ENCODE measurements at regions not wholly inside any gene's neighbourhood (a gene's known extent, or its start where the extent isn't known, plus 50 kb on each side); places are given as distances from the start of the nearest gene placed in this dataset.
A peak's percentile ranks its signal among the peaks of the same experiment; 100 is the strongest.

DNA sequence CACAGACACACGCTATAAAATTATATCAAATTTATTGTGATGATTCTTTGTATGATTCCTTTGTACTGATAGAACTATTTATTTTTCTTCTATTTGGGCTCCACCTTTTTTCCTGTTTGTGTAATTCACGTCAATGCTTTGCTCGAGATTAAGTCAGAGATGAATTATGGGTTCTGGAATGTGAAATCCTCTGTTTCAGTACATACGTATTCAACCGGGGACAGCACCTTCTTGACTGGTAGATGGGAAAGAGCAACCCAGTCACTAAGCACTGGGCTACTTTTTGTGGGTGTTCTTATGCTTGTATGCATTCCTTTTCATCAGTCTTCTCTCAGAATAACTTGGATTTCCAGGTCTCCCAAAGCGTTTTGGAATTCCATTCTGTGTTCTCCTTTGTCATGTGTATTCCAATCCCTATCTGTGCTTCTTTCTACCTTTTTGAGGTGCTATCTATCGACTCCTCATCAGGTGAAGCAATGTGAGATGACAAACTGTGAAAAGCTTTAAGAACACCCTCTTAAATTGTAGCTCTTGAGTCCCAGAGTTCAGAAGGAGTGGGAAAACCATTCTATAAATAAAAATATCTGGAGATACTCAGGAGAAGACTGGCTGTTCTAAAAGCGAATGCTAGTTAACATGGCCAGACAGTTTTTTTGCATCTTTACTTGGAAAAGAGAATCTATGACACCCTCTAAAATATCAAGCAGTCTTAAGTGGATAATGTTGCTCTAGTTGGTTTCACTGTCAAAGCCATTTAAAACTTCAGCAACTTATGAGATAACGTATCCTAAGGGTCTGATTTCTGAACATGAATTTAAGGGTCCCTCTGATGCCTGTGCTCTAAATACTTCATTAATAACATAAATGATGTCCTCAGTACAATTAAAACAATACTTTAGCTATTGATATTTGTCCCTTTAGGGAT, 197.7 kb upstream of the PREP start:
- peak; percentile 60; the same call in 1 of the 2 replicates for TF ChIP-seq ZNF10 (tag by site-specific recombination; IDR thresholded peaks at IDR 0.05)
- TF ChIP-seq, protein P1, sequence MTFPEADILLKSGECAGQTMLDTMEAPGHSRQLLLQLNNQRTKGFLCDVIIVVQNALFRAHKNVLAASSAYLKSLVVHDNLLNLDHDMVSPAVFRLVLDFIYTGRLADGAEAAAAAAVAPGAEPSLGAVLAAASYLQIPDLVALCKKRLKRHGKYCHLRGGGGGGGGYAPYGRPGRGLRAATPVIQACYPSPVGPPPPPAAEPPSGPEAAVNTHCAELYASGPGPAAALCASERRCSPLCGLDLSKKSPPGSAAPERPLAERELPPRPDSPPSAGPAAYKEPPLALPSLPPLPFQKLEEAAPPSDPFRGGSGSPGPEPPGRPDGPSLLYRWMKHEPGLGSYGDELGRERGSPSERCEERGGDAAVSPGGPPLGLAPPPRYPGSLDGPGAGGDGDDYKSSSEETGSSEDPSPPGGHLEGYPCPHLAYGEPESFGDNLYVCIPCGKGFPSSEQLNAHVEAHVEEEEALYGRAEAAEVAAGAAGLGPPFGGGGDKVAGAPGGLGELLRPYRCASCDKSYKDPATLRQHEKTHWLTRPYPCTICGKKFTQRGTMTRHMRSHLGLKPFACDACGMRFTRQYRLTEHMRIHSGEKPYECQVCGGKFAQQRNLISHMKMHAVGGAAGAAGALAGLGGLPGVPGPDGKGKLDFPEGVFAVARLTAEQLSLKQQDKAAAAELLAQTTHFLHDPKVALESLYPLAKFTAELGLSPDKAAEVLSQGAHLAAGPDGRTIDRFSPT (tag by site-specific recombination; IDR thresholded peaks at IDR 0.05) = no peak
